GM18502 (cell line): ENCODE measurements at regions not wholly inside any gene's neighbourhood (a gene's known extent, or its start where the extent isn't known, plus 50 kb on each side); places are given as distances from the start of the nearest gene placed in this dataset.
"Not testable (repeated sequence)": the region's sequence is repeated elsewhere in the genome, so short reads cannot be mapped to it uniquely, and the experiment has no call there.

Experiments used
- ATAC-seq: cut with Tn5 transposase; IDR thresholded peaks from one replicate; pipeline ENCODE4 v1.9.1; 2021; ENCODE audit warnings: mild to moderate bottlenecking; ENCODE audit not compliant: unreplicated experiment, poor library complexity

- not testable (repeated sequence) for ATAC-seq
These were observed 173.2 kb upstream of the KCTD7 start for GRCh38 chr7:66455432-66455831.

GRCh38 chr7:66456431-66456830, 172.2 kb upstream of the KCTD7 start:
- ATAC-seq = not testable (repeated sequence)

- not testable (repeated sequence) for ATAC-seq
These were observed 169.7 kb upstream of the KCTD7 start for GRCh38 chr7:66458991-66459390.

GRCh38 chr7:66459783-66460413, 168.8 kb upstream of the KCTD7 start:
- ATAC-seq = not testable (repeated sequence)

GRCh38 chr7:66460921-66461361, 167.7 kb upstream of the KCTD7 start:
- no peak for ATAC-seq

- ATAC-seq = not testable (repeated sequence)
These were observed 167.3 kb upstream of the KCTD7 start for GRCh38 chr7:66461397-66461796.

GRCh38 chr7:66462831-66463230, 165.8 kb upstream of the KCTD7 start:
- not testable (repeated sequence) for ATAC-seq

GRCh38 chr7:66464059-66464458, 164.6 kb upstream of the KCTD7 start:
- no peak for ATAC-seq

- ATAC-seq = no peak
These were observed 162.5 kb upstream of the KCTD7 start for GRCh38 chr7:66466081-66466600.

GRCh38 chr7:66467887-66468286, 160.8 kb upstream of the KCTD7 start:
- no peak for ATAC-seq

GRCh38 chr7:66473064-66473463, 155.6 kb upstream of the KCTD7 start:
- not testable (repeated sequence) for ATAC-seq

- ATAC-seq = no peak
These were observed 154.2 kb upstream of the KCTD7 start for GRCh38 chr7:66474441-66474840.

GRCh38 chr7:66476056-66476455, 152.6 kb upstream of the KCTD7 start:
- ATAC-seq = not testable (repeated sequence)

GRCh38 chr7:66477822-66478397, 150.8 kb upstream of the KCTD7 start:
- ATAC-seq = not testable (repeated sequence)

GRCh38 chr7:66481229-66481628, 147.5 kb upstream of the KCTD7 start:
- not testable (repeated sequence) for ATAC-seq

- ATAC-seq = not testable (repeated sequence)
These were observed 139.6 kb upstream of the KCTD7 start for GRCh38 chr7:66489065-66489464.

- ATAC-seq = not testable (repeated sequence)
These were observed 138.9 kb upstream of the KCTD7 start for GRCh38 chr7:66489741-66490140.

GRCh38 chr7:66490979-66491378, 137.7 kb upstream of the KCTD7 start:
- ATAC-seq = not testable (repeated sequence)

- ATAC-seq = not testable (repeated sequence)
These were observed 136.3 kb upstream of the KCTD7 start for GRCh38 chr7:66492405-66492804.

GRCh38 chr7:66493235-66494205, 135.2 kb upstream of the KCTD7 start:
- peak; percentile 99 for ATAC-seq

- no peak for ATAC-seq
These were observed 131.3 kb upstream of the KCTD7 start for GRCh38 chr7:66497346-66497745.
